BJ (cell line): ENCODE measurements at regions not wholly inside any gene's neighbourhood (a gene's known extent, or its start where the extent isn't known, plus 50 kb on each side); places are given as distances from the start of the nearest gene placed in this dataset.

Source experiments
- CTCF ChIA-PET: fragments of 350-600 bp; formaldehyde crosslinking; extraction: SDS; loops from one replicate; lab custom pipeline; 2021; ENCODE audit warnings: antibody characterized with exemption, inconsistent platforms; lab: Yijun Ruan, JAX
- POLR2A ChIA-PET: fragments of 300-600 bp; sonication (Branson Sonifier 250); formaldehyde crosslinking; extraction: SDS; loops from one replicate; lab custom pipeline; 2021; ENCODE audit warnings: antibody characterized with exemption; lab: Charles Lee
- DNase-seq: peaks from one replicate; pipeline ENCODE4 v3.0.0-alpha.2; 2011; ENCODE audit warnings: low read depth
- H3K27me3 ChIP-seq: 2 replicates; pipeline ENCODE4 v1.6.0; 2011; ENCODE audit warnings: low read length; ENCODE audit not compliant: control insufficient read depth, insufficient read depth
- H3K36me3 ChIP-seq: 2 replicates; pipeline ENCODE4 v1.5.1; 2011; ENCODE audit warnings: low read length; ENCODE audit not compliant: control insufficient read depth, insufficient read depth
- H3K4me3 ChIP-seq: 2 replicates; pipeline ENCODE4 v1.5.1; 2011; ENCODE audit warnings: low read depth, mild to moderate bottlenecking, control low read depth, low read length
- TF ChIP-seq, protein P1 (sequence below): IDR thresholded peaks from 2 replicates; pipeline ENCODE4 v1.5.1; 2011; ENCODE audit warnings: low read depth, mild to moderate bottlenecking, control low read depth, inconsistent platforms, low read length, moderate library complexity; ENCODE audit not compliant: insufficient read depth

DNA sequence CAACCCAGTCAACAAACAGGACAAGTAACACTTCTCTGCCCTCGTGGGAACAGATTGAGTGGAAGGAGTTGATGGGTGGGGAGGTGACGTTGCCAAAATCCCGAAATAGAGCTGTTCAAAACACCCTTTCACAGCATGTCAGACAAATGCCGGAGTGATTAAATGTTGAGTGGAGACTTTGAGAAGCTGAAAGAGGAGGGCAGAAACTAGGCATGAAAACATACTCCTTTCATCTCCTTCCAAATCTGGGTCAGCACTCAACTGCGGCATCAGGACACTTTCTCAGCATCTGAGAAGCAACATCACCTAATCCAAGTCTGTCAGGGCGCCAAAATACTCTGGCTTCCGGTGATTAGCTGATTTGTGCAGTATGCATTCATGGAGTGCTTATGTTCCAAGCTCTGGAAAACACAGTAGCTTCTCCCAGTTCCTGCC is 51.5 kb upstream of the MRI1 start:
- TF ChIP-seq, protein P1, sequence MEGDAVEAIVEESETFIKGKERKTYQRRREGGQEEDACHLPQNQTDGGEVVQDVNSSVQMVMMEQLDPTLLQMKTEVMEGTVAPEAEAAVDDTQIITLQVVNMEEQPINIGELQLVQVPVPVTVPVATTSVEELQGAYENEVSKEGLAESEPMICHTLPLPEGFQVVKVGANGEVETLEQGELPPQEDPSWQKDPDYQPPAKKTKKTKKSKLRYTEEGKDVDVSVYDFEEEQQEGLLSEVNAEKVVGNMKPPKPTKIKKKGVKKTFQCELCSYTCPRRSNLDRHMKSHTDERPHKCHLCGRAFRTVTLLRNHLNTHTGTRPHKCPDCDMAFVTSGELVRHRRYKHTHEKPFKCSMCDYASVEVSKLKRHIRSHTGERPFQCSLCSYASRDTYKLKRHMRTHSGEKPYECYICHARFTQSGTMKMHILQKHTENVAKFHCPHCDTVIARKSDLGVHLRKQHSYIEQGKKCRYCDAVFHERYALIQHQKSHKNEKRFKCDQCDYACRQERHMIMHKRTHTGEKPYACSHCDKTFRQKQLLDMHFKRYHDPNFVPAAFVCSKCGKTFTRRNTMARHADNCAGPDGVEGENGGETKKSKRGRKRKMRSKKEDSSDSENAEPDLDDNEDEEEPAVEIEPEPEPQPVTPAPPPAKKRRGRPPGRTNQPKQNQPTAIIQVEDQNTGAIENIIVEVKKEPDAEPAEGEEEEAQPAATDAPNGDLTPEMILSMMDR = no peak
- H3K27me3 ChIP-seq = no peaks in the 10 kb centered on the region
- CTCF ChIA-PET = interaction anchor here (1.6 to 2.2 kb wide), 2 partner anchors 8 to 115 kb away, joined by 5 to 8 read pairs; no protein-coding TSS in a partner anchor
- POLR2A ChIA-PET = no interaction called here
- H3K36me3 ChIP-seq = no peaks in the 10 kb centered on the region
- DNase-seq = no peak
- H3K4me3 ChIP-seq = no peak overlapping the region

- POLR2A ChIA-PET = no interaction called here
- TF ChIP-seq, protein P1 = no peak
- Histone ChIP-seq H3K4me3 (no peak overlapping the region), H3K36me3 (no peaks in the 10 kb centered on the region), H3K27me3 (no peaks in the 10 kb centered on the region)
- CTCF ChIA-PET = interaction anchor here (1.1 kb wide), 1 partner anchor 14 kb away, joined by 3 read pairs; no protein-coding TSS in a partner anchor
- no peak for DNase-seq
Measured at GRCh38 chr19:13707915-13708314, 56.4 kb upstream of the MRI1 start.

DNA sequence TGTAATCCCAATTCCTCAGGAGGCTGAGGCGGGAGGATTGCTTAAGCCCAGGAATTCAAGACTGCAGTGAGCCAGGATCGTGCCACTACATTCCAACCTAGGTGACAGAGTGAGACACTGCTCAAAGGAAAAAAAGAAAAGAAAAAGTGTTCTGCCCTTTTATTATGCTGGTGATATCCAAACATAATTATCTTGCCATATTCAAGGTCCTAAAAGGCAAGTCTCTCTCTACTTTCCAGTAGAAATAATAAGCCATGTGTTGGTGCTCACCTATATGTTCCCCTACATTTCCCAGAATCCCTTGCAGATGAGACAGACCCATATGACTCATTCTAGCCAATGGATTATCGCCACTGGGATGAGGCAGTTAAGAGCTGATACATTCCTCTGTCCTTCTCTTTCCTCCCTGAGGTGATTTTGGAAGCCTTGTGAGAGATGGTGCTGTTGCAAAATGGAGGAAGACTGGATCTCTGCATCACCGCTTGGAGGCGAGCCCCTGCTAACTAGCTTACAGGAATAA is 58.3 kb upstream of the MRI1 start:
- TF ChIP-seq, protein P1 = no peak
- no peaks in the 10 kb centered on the region; the same call in 1 of the 2 replicates for H3K27me3 ChIP-seq
- H3K4me3 ChIP-seq = no peak overlapping the region
- CTCF ChIA-PET = interaction anchor here (1.5 kb wide), 1 partner anchor 16 kb away, joined by 7 read pairs; no protein-coding TSS in a partner anchor
- POLR2A ChIA-PET = no interaction called here
- no peak for DNase-seq
- no peaks in the 10 kb centered on the region for H3K36me3 ChIP-seq

GRCh38 chr19:13705201-13705600 is 59.1 kb upstream of the MRI1 start:
- no peak for DNase-seq
- ChIA-PET CTCF (interaction anchor here (0.6 kb wide), 1 partner anchor 46 kb away, joined by 3 read pairs; no protein-coding TSS in a partner anchor), POLR2A (no interaction called here)
- Histone ChIP-seq H3K27me3 (no peaks in the 10 kb centered on the region; the same call in 1 of the 2 replicates), H3K4me3 (no peak overlapping the region), H3K36me3 (no peaks in the 10 kb centered on the region)
- TF ChIP-seq, protein P1 = no peak

DNA sequence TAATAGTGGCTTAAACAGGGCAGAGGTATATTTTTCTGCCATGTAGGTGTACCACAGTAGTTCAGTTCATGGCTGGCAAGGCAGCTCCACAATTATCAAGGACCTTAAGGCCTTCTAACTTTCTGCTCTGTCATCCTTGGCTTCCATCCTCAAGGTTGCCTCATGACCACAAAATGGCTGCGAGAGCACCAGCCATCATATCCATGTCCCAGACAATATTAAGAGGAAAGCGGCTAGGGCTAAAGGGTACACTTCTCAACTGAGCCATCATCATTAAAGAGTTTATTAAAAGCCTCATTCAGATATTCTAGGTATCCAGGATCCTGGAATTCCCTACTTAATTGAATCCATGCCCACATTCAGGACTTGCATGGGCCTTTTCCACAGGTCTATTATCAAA is 62.7 kb upstream of the MRI1 start:
- H3K4me3 ChIP-seq = no peak overlapping the region
- CTCF ChIA-PET = no interaction called here
- peaks cover 2% of the 10 kb centered on the region for H3K27me3 ChIP-seq

More for the DNA sequence above, 62.7 kb upstream of the MRI1 start:
- no peak for DNase-seq
- POLR2A ChIA-PET = no interaction called here
- TF ChIP-seq, protein P1 = no peak
- H3K36me3 ChIP-seq = no peaks in the 10 kb centered on the region
